Astrocyte (in vitro differentiated cells and primary cell): ENCODE measurements at regions not wholly inside any gene's neighbourhood (a gene's known extent, or its start where the extent isn't known, plus 50 kb on each side); places are given as distances from the start of the nearest gene placed in this dataset.
A peak's percentile ranks its signal among the peaks of the same experiment; 100 is the strongest.

ENCODE experiments used
- DNase-seq: peaks from one replicate; pipeline ENCODE4 v3.0.0-alpha.2; 2010; ENCODE audit warnings: low read depth
- FAIRE-seq: peaks from 2 replicates; lab custom pipeline; 2011; peaks lifted over from hg19 to GRCh38; lab: Jason Lieb, UNC
- H2AFZ ChIP-seq: 2 replicates; pipeline ENCODE4 v1.6.0; 2012; ENCODE audit warnings: low read depth, low read length, inconsistent platforms
- H3K27ac ChIP-seq: 2 replicates; pipeline ENCODE4 v1.5.1; 2011; ENCODE audit warnings: low read depth, low read length, inconsistent platforms
- H3K27me3 ChIP-seq: 2 replicates; pipeline ENCODE4 v1.6.0; 2011; ENCODE audit warnings: low read length, inconsistent platforms; ENCODE audit not compliant: insufficient read depth
- H3K36me3 ChIP-seq: 2 replicates; pipeline ENCODE4 v1.5.1; 2011; ENCODE audit warnings: low read length, inconsistent platforms; ENCODE audit not compliant: insufficient read depth
- H3K4me1 ChIP-seq: 2 replicates; pipeline ENCODE4 v1.5.1; 2011; ENCODE audit warnings: low read length, inconsistent platforms; ENCODE audit not compliant: insufficient read depth
- H3K4me2 ChIP-seq: 2 replicates; pipeline ENCODE4 v1.6.0; 2012; ENCODE audit warnings: low read length, inconsistent platforms
- H3K4me3 ChIP-seq: 2 replicates; pipeline ENCODE4 v1.5.1; 2011; ENCODE audit warnings: low read depth, mild to moderate bottlenecking, low read length, inconsistent platforms; ENCODE audit not compliant: insufficient read depth
- H3K79me2 ChIP-seq: 2 replicates; pipeline ENCODE4 v1.6.0; 2012; ENCODE audit warnings: mild to moderate bottlenecking, low read length, inconsistent platforms; ENCODE audit not compliant: insufficient read depth
- H3K9ac ChIP-seq: 2 replicates; pipeline ENCODE4 v1.6.0; 2012; ENCODE audit warnings: mild to moderate bottlenecking, low read length, inconsistent platforms
- H3K9me3 ChIP-seq: 2 replicates; pipeline ENCODE4 v1.5.1; 2012; ENCODE audit warnings: low read depth, mild to moderate bottlenecking, low read length, inconsistent platforms; ENCODE audit not compliant: insufficient read depth
- H4K20me1 ChIP-seq: 2 replicates; pipeline ENCODE4 v1.6.0; 2012; ENCODE audit warnings: low read length, inconsistent platforms; ENCODE audit not compliant: insufficient read depth
- H3K27ac Mint-ChIP-seq: one replicate; pipeline ENCODE4 v1.8.0; 2021; ENCODE audit warnings: mild to moderate bottlenecking, mixed read lengths; ENCODE audit not compliant: unreplicated experiment
- H3K27me3 Mint-ChIP-seq: one replicate; pipeline ENCODE4 v1.8.0; 2021; ENCODE audit warnings: low read depth, mixed read lengths; ENCODE audit not compliant: unreplicated experiment
- H3K36me3 Mint-ChIP-seq: one replicate; pipeline ENCODE4 v1.8.0; 2021; ENCODE audit warnings: low read depth, mixed read lengths; ENCODE audit not compliant: unreplicated experiment
- H3K4me1 Mint-ChIP-seq: one replicate; pipeline ENCODE4 v1.8.0; 2021; ENCODE audit warnings: low read depth, mixed read lengths; ENCODE audit not compliant: unreplicated experiment
- H3K4me3 Mint-ChIP-seq: one replicate; pipeline ENCODE4 v1.8.0; 2021; ENCODE audit warnings: mild to moderate bottlenecking, moderate library complexity, mixed read lengths; ENCODE audit not compliant: unreplicated experiment
- H3K9me3 Mint-ChIP-seq: one replicate; pipeline ENCODE4 v1.8.0; 2021; ENCODE audit warnings: mild to moderate bottlenecking, mixed read lengths; ENCODE audit not compliant: unreplicated experiment
- CTCF ChIP-seq: IDR thresholded peaks from 2 replicates; pipeline ENCODE4 v1.5.1; 2011; ENCODE audit warnings: low read depth, mild to moderate bottlenecking, inconsistent platforms, low read length, moderate library complexity; ENCODE audit not compliant: insufficient read depth
- EZH2 ChIP-seq: IDR thresholded peaks from 2 replicates; pipeline ENCODE4 v1.6.1; 2012; ENCODE audit warnings: mild to moderate bottlenecking, low read length, inconsistent platforms; ENCODE audit not compliant: insufficient read depth

- H3K4me1 ChIP-seq, result peaks cover 59% of the 10 kb centered on the region
- TF ChIP-seq CTCF (no peak), EZH2 (no peak)
- no peaks in the 10 kb centered on the region for H3K36me3 ChIP-seq
- no peak for FAIRE-seq
- H2AFZ ChIP-seq, result no peak overlapping the region
- Mint-ChIP-seq H3K4me1 (peaks cover 39% of the 10 kb centered on the region), H3K36me3 (peaks cover 12% of the 10 kb centered on the region), H3K27me3 (no peaks in the 10 kb centered on the region), H3K4me3 (no peak overlapping the region), H3K27ac (peak overlapping the region; percentile 54), H3K9me3 (peaks cover 2% of the 10 kb centered on the region)
- no peaks in the 10 kb centered on the region for H4K20me1 ChIP-seq
- H3K4me2 ChIP-seq, result peak overlapping the region; percentile 14
- H3K4me3 ChIP-seq, result no peak overlapping the region
- no peaks in the 10 kb centered on the region for H3K27me3 ChIP-seq
- H3K79me2 ChIP-seq, result peaks cover 74% of the 10 kb centered on the region
- H3K9ac ChIP-seq, result peak overlapping the region; percentile 28
- H3K27ac ChIP-seq, result peak overlapping the region; percentile 49
- H3K9me3 ChIP-seq, result no peaks in the 10 kb centered on the region
- peak; percentile 94 for DNase-seq
These were observed 59.0 kb upstream of the IPO9 start for GRCh38 chr1:201769966-201770365.

GRCh38 chr1:201771466-201771865 lies 57.5 kb upstream of the IPO9 start:
- Mint-ChIP-seq H3K27me3 (no peaks in the 10 kb centered on the region), H3K36me3 (peaks cover 12% of the 10 kb centered on the region), H3K9me3 (peaks cover 2% of the 10 kb centered on the region), H3K4me1 (peaks cover 32% of the 10 kb centered on the region), H3K4me3 (no peak overlapping the region), H3K27ac (no peak overlapping the region)
- H2AFZ ChIP-seq, result no peak overlapping the region
- no peak overlapping the region for H3K27ac ChIP-seq
- H3K4me2 ChIP-seq, result no peak overlapping the region
- no peaks in the 10 kb centered on the region for H3K36me3 ChIP-seq
- DNase-seq, result peak; percentile 76
- H3K4me1 ChIP-seq, result peaks cover 56% of the 10 kb centered on the region
- H3K9me3 ChIP-seq, result no peaks in the 10 kb centered on the region
- FAIRE-seq, result no peak
- no peaks in the 10 kb centered on the region for H3K27me3 ChIP-seq
- no peak overlapping the region for H3K9ac ChIP-seq
- H3K4me3 ChIP-seq, result no peak overlapping the region
- no peak for TF ChIP-seq CTCF
- no peak for TF ChIP-seq EZH2
- peaks cover 74% of the 10 kb centered on the region for H3K79me2 ChIP-seq
- no peaks in the 10 kb centered on the region for H4K20me1 ChIP-seq

GRCh38 chr1:201772178-201772577 lies 56.8 kb upstream of the IPO9 start:
- Histone ChIP-seq H4K20me1 (no peaks in the 10 kb centered on the region), H3K79me2 (peaks cover 79% of the 10 kb centered on the region), H3K4me1 (peaks cover 53% of the 10 kb centered on the region), H2AFZ (no peak overlapping the region), H3K9me3 (no peaks in the 10 kb centered on the region), H3K27me3 (no peaks in the 10 kb centered on the region), H3K27ac (peak overlapping the region; percentile 25), H3K4me3 (no peak overlapping the region), H3K9ac (peak overlapping the region; percentile 2), H3K4me2 (no peak overlapping the region), H3K36me3 (no peaks in the 10 kb centered on the region)
- peaks cover 2% of the 10 kb centered on the region for H3K9me3 Mint-ChIP-seq
- H3K27ac Mint-ChIP-seq, result no peak overlapping the region
- TF ChIP-seq EZH2 (no peak), CTCF (no peak)
- H3K4me3 Mint-ChIP-seq, result no peak overlapping the region
- peaks cover 30% of the 10 kb centered on the region for H3K4me1 Mint-ChIP-seq
- no peaks in the 10 kb centered on the region for H3K27me3 Mint-ChIP-seq
- DNase-seq (no peak), FAIRE-seq (no peak)
- H3K36me3 Mint-ChIP-seq, result peaks cover 12% of the 10 kb centered on the region
